ENCODE measurements at regions not wholly inside any gene's neighbourhood (a gene's known extent, or its start where the extent isn't known, plus 50 kb on each side); places are given as distances from the start of the nearest gene placed in this dataset.

DNA sequence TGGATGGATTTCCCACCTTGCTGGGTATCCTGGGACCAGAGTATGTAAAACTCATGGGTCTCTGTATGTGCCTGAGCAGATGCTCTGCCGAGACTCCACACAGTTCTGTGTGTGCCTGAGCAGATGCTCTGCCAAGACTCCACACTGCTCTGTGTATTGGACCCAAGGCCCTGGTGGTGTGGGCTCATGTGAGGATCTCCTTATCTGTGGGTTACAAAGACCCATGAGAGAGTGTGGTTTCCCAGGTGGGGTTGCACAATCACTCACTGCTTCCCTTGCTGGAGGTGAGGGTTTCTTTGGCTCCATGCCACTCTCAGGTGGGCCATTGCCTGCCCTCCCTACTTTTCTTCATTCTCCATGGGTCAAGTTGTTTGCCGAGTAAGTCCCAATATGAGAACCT is 141.5 kb downstream of the TBC1D30 start:
- no peak overlapping the region for H4K8ac ChIP-seq (ENCODE audit: extremely low read depth, insufficient read depth, low read length)
- TF ChIP-seq RBBP5 (IDR thresholded peaks at IDR 0.05; ENCODE audit: borderline replicate concordance, low read depth, low read length) (no peak), GTF2F1 (IDR thresholded peaks at IDR 0.05; ENCODE audit: borderline replicate concordance, low read depth, low read length) (no peak)
- no peaks in the 10 kb centered on the region for H3K27me3 ChIP-seq (replicated peaks in 1 of 4; ENCODE audit: control insufficient read depth in 3 of 4, extremely low read depth in 1 of 4, insufficient read depth in 3 of 4, low read length in 3 of 4)
- H3K56ac ChIP-seq (replicated peaks; ENCODE audit: insufficient read length, low read depth, low read length): no peak overlapping the region
- no peaks in the 10 kb centered on the region for H3K79me2 ChIP-seq (ENCODE audit: control insufficient read depth in 1 of 2, insufficient read depth in 2 of 2, low read length in 2 of 2)
- H4K91ac ChIP-seq (replicated peaks; ENCODE audit: insufficient read length, low read length): no peak overlapping the region
- no peaks in the 10 kb centered on the region; a peak in 1 of 8 replicates for H3K36me3 ChIP-seq (ENCODE audit: control insufficient read depth in 2 of 4, insufficient read depth in 4 of 4, low read length in 3 of 4)
- no peaks in the 10 kb centered on the region for H4K20me1 ChIP-seq (replicated peaks in 1 of 2; ENCODE audit: control insufficient read depth in 1 of 2, insufficient read depth in 2 of 2, low read length in 2 of 2)
- no peak overlapping the region for H4K5ac ChIP-seq (ENCODE audit: insufficient read length, low read depth, low read length)
- H2BK20ac ChIP-seq (ENCODE audit: low read length): no peak overlapping the region
- DNase-seq (ENCODE audit: low read depth in 1 of 2, low spot score in 2 of 2) (no peak), FAIRE-seq (no peak)
- no peak overlapping the region for H2BK15ac ChIP-seq (ENCODE audit: low read length)
- H2AFZ ChIP-seq (ENCODE audit: low read length): no peak overlapping the region
- H3K4me3 ChIP-seq (ENCODE audit: extremely low read depth in 1 of 4, insufficient read depth in 2 of 4, low read depth in 3 of 4, low read length in 4 of 4): no peak overlapping the region
- H3K9me3 ChIP-seq (ENCODE audit: insufficient read depth in 2 of 2, low read depth in 1 of 2, low read length in 1 of 2): no peaks in the 10 kb centered on the region
- no peak overlapping the region for H3K4me2 ChIP-seq (ENCODE audit: insufficient read depth in 1 of 2, low read depth in 2 of 2, low read length in 2 of 2)
- POLR2A ChIA-PET (ENCODE audit: partially characterized antibody): no interaction called here
- H3K14ac ChIP-seq (ENCODE audit: insufficient read length): no peak overlapping the region
- no peak overlapping the region for H3K4ac ChIP-seq (replicated peaks; ENCODE audit: insufficient read length, low read depth, low read length)
- no peak overlapping the region for H3K18ac ChIP-seq (ENCODE audit: extremely low read depth, low read length)
- no peak overlapping the region for H3K27ac ChIP-seq (ENCODE audit: low read depth, low read length)
- H2BK120ac ChIP-seq (replicated peaks; ENCODE audit: low read depth, low read length): no peak overlapping the region
- CTCF ChIA-PET (ENCODE audit: partially characterized antibody): no interaction called here
- H3K79me1 ChIP-seq (ENCODE audit: low read depth, low read length): no peaks in the 10 kb centered on the region
- H3K9ac ChIP-seq (replicated peaks in 1 of 4; ENCODE audit: extremely low read depth in 1 of 4, low read depth in 3 of 4, low read length in 3 of 4): no peak overlapping the region
- no peak overlapping the region for H2AK5ac ChIP-seq (ENCODE audit: low read depth, low read length)
- H2BK5ac ChIP-seq (ENCODE audit: low read depth, low read length): no peak overlapping the region
- H3K23ac ChIP-seq (ENCODE audit: insufficient read length): no peak overlapping the region
- peaks cover 0 to 4% (median 2%) of the 10 kb centered on the region in 4 experiments; a peak in 2 of 7 replicates for H3K4me1 ChIP-seq (replicated peaks in 1 of 4; ENCODE audit: control insufficient read depth in 3 of 4, insufficient read depth in 4 of 4, low read length in 3 of 4)
- H2BK12ac ChIP-seq (ENCODE audit: low read depth, low read length): no peak overlapping the region
- WGBS, 2 experiments (ENCODE audit: extremely low coverage in 1 of 2, insufficient coverage in 1 of 2, insufficient read length in 1 of 2, insufficient replicate concordance in 2 of 2, low coverage in 1 of 2, low lambda C conversion rate in 2 of 2, missing lambda C conversion rate in 1 of 2): 55% methylated on average over 2 of the region's 2 CpGs; no CpG with 5 or more reads in 1 of the 2 experiments
- no peaks in the 10 kb centered on the region for H3K23me2 ChIP-seq (ENCODE audit: low read depth, low read length)
